ENCODE measurements at regions not wholly inside any gene's neighbourhood (a gene's known extent, or its start where the extent isn't known, plus 50 kb on each side); places are given as distances from the start of the nearest gene placed in this dataset.

GRCh38 chr6:156395276-156395675, 381.9 kb upstream of the ARID1B start:
- Histone ChIP-seq H3K27ac (no peak overlapping the region), H3K36me3 (no peaks in the 10 kb centered on the region), H3K4me1 (peaks cover 4 to 6% (median 5%) of the 10 kb centered on the region in 4 donors), H3K4me3 (no peak overlapping the region), H3K27me3 (peaks cover 0 to 20% (median 0%) of the 10 kb centered on the region in 3 donors), H3K9me3 (no peaks in the 10 kb centered on the region)
- TF ChIP-seq EP300 (IDR thresholded peaks at IDR 0.05) = no peak
- TF ChIP-seq POLR2A (IDR thresholded peaks at IDR 0.05) = no peak
- no peak for TF ChIP-seq POLR2AphosphoS5 (IDR thresholded peaks at IDR 0.05)
- TF ChIP-seq CTCF (IDR thresholded peaks at IDR 0.05) = no peak
- peak; percentile 38 to 76 for DNase-seq
- intact Hi-C loops (cut with DNase I; ENCODE audit: low total_unique reads) = no loop called here
- WGBS, 5 donors = 55 to 73% (median 67%) methylated on average over 6 of the region's 6 CpGs

DNA sequence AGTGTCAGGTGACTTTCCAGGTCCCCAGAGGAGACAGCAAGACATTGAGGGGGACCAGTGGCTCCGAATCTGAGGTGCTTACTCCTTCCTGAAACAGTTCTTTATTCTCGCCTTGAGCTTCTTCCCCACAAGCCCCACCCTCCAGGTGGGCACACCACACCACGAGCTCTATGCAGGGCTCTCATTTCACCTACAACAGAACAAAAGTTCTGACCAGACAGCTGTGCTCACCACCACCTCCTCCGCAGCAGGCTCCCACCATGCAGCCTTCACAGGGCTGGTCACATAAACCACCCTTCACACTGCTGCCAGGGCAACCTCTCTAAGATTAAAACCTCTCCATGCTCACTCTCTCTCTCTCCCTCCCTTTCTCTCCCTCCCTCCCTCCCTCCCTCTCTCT, 384.5 kb upstream of the ARID1B start:
- 70 to 84% (median 81%) methylated on average over 4 of the region's 4 CpGs for WGBS, 5 donors
- TF ChIP-seq POLR2A (IDR thresholded peaks at IDR 0.05) (no peak), EP300 (IDR thresholded peaks at IDR 0.05) (no peak), POLR2AphosphoS5 (IDR thresholded peaks at IDR 0.05) (no peak)
- intact Hi-C loops (cut with DNase I; ENCODE audit: low total_unique reads) = no loop called here

GRCh38 chr6:156391977-156392376, 385.2 kb upstream of the ARID1B start:
- intact Hi-C loops (cut with DNase I; ENCODE audit: low total_unique reads) = no loop called here
- Histone ChIP-seq H3K27me3 (peaks cover 0 to 4% (median 0%) of the 10 kb centered on the region in 3 donors), H3K4me1 (peaks cover 2 to 4% (median 3%) of the 10 kb centered on the region in 4 donors), H3K36me3 (no peaks in the 10 kb centered on the region), H3K4me3 (no peak overlapping the region), H3K9me3 (no peaks in the 10 kb centered on the region), H3K27ac (no peak overlapping the region)
- DNase-seq = no peak
- TF ChIP-seq CTCF (IDR thresholded peaks at IDR 0.05) (no peak), POLR2A (IDR thresholded peaks at IDR 0.05) (no peak), EP300 (IDR thresholded peaks at IDR 0.05) (no peak), POLR2AphosphoS5 (IDR thresholded peaks at IDR 0.05) (no peak)
- WGBS, 5 donors = 78 to 92% (median 86%) methylated on average over 4 of the region's 4 CpGs

More for the DNA sequence above, 384.5 kb upstream of the ARID1B start:
- Histone ChIP-seq H3K27ac (no peak overlapping the region), H3K36me3 (no peaks in the 10 kb centered on the region), H3K9me3 (no peaks in the 10 kb centered on the region), H3K4me1 (peaks cover 4 to 6% (median 5%) of the 10 kb centered on the region in 4 donors), H3K27me3 (peaks cover 0 to 10% (median 0%) of the 10 kb centered on the region in 3 donors), H3K4me3 (no peak overlapping the region)
- no peak for DNase-seq

DNA sequence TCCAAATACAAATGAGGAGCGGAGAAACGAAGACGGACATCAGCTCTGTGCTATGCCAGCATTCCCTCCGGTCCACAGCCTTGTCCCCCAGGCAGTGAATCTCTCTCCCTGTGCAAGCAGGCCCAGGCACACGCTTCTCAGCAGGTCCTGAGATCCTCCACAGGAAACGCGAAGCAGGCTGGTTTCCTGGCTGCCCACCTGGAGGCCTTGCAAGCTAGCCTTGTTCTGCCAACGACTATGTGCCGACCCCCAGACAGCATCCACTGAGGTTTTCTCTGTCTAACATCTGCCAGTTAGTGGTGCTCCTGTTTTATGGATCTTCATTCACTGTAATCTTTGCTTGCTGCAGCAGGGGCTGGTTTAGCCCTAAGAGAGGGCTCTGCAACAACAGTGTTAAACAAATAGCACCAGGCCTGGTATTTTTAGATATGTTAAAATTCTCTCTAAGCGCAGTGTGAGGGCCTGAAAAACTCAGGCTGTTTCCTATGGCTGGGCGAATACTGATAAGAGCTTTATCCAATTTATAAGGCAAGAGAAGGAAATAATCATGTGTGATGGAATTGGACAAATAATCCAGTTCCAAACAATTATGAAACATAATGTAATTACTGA, 386.0 kb upstream of the ARID1B start:
- Histone ChIP-seq H3K4me3 (no peak overlapping the region), H3K9me3 (no peaks in the 10 kb centered on the region), H3K27ac (no peak overlapping the region), H3K4me1 (no peaks in the 10 kb centered on the region), H3K27me3 (no peaks in the 10 kb centered on the region), H3K36me3 (no peaks in the 10 kb centered on the region)
- intact Hi-C loops (cut with DNase I; ENCODE audit: low total_unique reads) = no loop called here
- DNase-seq = no peak
- 72 to 86% (median 75%) methylated on average over 11 of the region's 11 CpGs for WGBS, 5 donors
- TF ChIP-seq POLR2A (IDR thresholded peaks at IDR 0.05) (no peak), EP300 (IDR thresholded peaks at IDR 0.05) (no peak), POLR2AphosphoS5 (IDR thresholded peaks at IDR 0.05) (no peak), CTCF (IDR thresholded peaks at IDR 0.05) (no peak)

DNA sequence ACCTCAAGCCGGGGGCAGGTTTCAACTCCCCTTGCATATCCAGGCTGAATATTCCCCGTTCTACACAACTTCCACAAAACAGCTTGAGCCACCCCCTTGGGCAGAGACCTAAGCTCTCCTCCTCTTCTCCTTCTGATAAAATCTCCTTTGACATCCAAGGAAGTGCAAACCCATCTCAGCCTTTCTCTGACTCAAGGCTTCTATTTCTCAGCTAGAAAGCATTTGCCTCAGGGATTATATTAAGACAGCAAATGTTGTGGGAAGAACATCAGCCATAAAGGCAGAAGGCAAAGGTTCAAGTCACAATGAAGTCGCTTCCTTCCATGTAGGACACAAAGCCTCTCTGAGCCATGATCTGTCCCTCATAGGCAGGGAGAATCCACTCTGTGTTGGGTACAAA, 386.6 kb upstream of the ARID1B start:
- TF ChIP-seq CTCF (IDR thresholded peaks at IDR 0.05) (no peak), EP300 (IDR thresholded peaks at IDR 0.05) (no peak), POLR2A (IDR thresholded peaks at IDR 0.05) (no peak), POLR2AphosphoS5 (IDR thresholded peaks at IDR 0.05) (no peak)
- no peak overlapping the region for H3K4me3 ChIP-seq
- H3K9me3 ChIP-seq = no peaks in the 10 kb centered on the region
- 83 to 88% (median 87%) methylated on average over 3 of the region's 3 CpGs for WGBS, 5 donors
- no peak for DNase-seq
- intact Hi-C loops (cut with DNase I; ENCODE audit: low total_unique reads) = no loop called here
- no peaks in the 10 kb centered on the region for H3K4me1 ChIP-seq
- H3K27me3 ChIP-seq = no peaks in the 10 kb centered on the region
- no peak overlapping the region for H3K27ac ChIP-seq
- H3K36me3 ChIP-seq = no peaks in the 10 kb centered on the region

Data from stomach (tissue), 8 donors.